ENCODE measurements at regions not wholly inside any gene's neighbourhood (a gene's known extent, or its start where the extent isn't known, plus 50 kb on each side); places are given as distances from the start of the nearest gene placed in this dataset.

DNA sequence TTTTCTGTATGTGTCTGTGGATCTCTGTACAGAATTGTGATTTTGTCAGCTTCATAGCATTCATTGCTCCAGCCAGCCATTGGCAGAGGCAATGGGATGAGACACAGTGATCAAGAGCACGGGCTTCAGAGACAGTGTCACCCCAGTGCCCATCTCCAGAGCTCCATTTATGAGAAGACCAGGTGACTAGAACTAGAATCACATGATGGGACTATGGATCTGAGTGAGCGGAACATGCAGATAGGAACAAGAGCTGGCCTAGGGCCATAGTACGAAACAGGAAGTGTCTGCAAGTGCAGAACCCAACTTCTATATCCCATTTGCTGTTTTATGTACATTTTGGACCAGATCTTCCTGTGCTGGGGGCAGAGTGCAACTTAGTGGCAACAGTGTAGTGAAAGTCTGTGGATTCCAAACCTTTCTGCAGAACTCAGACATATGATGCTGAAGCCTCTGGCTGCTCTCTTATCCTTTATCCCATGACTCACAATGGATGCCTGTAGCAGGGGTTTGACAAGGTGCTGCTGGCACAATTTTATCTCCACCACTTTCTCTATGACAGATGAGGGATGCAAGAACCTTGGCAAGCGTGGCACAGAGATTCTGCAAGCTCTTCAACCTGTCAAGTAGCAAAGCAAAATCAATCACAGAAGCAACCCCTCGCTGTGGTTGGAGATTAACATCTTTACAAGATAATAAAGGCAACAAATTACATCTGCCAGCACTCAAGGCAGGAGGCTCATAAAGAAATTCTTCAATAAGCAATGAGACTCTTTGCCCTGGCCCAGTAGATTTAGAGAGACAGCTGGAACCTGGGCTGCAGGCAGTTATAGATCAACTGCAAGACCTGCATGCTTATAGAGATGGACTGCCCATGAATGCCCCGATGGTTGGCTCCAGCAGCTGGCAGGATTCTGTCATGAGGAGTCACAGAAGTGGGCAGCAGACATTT, 681.3 kb downstream of the TNS3 start:
- Histone ChIP-seq H3K4me2 (ENCODE audit: insufficient read depth, low read length) (no peak overlapping the region), H3K79me2 (ENCODE audit: insufficient read depth, low read length) (no peaks in the 10 kb centered on the region), H3K9me3 (ENCODE audit: low read depth, low read length) (no peaks in the 10 kb centered on the region), H3K4me1 (ENCODE audit: insufficient read depth, low read length) (no peaks in the 10 kb centered on the region), H4K20me1 (ENCODE audit: insufficient read depth, low read length) (no peaks in the 10 kb centered on the region), H3K36me3 (ENCODE audit: insufficient read depth, low read length) (no peaks in the 10 kb centered on the region), H3K4me3 (ENCODE audit: insufficient read depth, low read length) (no peak overlapping the region), H2AFZ (ENCODE audit: low read length) (no peak overlapping the region), H3K27me3 (ENCODE audit: insufficient read depth, low read length) (no peaks in the 10 kb centered on the region), H3K27ac (ENCODE audit: low read depth, low read length) (no peak overlapping the region)
- TF ChIP-seq, protein P1, sequence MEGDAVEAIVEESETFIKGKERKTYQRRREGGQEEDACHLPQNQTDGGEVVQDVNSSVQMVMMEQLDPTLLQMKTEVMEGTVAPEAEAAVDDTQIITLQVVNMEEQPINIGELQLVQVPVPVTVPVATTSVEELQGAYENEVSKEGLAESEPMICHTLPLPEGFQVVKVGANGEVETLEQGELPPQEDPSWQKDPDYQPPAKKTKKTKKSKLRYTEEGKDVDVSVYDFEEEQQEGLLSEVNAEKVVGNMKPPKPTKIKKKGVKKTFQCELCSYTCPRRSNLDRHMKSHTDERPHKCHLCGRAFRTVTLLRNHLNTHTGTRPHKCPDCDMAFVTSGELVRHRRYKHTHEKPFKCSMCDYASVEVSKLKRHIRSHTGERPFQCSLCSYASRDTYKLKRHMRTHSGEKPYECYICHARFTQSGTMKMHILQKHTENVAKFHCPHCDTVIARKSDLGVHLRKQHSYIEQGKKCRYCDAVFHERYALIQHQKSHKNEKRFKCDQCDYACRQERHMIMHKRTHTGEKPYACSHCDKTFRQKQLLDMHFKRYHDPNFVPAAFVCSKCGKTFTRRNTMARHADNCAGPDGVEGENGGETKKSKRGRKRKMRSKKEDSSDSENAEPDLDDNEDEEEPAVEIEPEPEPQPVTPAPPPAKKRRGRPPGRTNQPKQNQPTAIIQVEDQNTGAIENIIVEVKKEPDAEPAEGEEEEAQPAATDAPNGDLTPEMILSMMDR (IDR thresholded peaks at IDR 0.05; ENCODE audit: extremely low read depth, low read depth, low read length) = no peak
- DNase-seq (ENCODE audit: insufficient read length, low spot score, missing footprints) = no peak

GRCh38 chr7:46897381-46897780, 684.5 kb downstream of the TNS3 start:
- H4K20me1 ChIP-seq (ENCODE audit: insufficient read depth, low read length) = no peaks in the 10 kb centered on the region
- H3K27me3 ChIP-seq (ENCODE audit: insufficient read depth, low read length) = no peaks in the 10 kb centered on the region
- no peak overlapping the region for H3K4me3 ChIP-seq (ENCODE audit: insufficient read depth, low read length)
- peak overlapping the region; percentile 59 for H2AFZ ChIP-seq (ENCODE audit: low read length)
- H3K79me2 ChIP-seq (ENCODE audit: insufficient read depth, low read length) = no peaks in the 10 kb centered on the region
- no peak for DNase-seq (ENCODE audit: insufficient read length, low spot score, missing footprints)
- H3K4me1 ChIP-seq (ENCODE audit: insufficient read depth, low read length) = no peaks in the 10 kb centered on the region
- no peaks in the 10 kb centered on the region for H3K36me3 ChIP-seq (ENCODE audit: insufficient read depth, low read length)
- H3K9me3 ChIP-seq (ENCODE audit: low read depth, low read length) = no peaks in the 10 kb centered on the region
- H3K4me2 ChIP-seq (ENCODE audit: insufficient read depth, low read length) = no peak overlapping the region
- H3K27ac ChIP-seq (ENCODE audit: low read depth, low read length) = no peak overlapping the region
- TF ChIP-seq, protein P1 (IDR thresholded peaks at IDR 0.05; ENCODE audit: extremely low read depth, low read depth, low read length) = no peak

DNA sequence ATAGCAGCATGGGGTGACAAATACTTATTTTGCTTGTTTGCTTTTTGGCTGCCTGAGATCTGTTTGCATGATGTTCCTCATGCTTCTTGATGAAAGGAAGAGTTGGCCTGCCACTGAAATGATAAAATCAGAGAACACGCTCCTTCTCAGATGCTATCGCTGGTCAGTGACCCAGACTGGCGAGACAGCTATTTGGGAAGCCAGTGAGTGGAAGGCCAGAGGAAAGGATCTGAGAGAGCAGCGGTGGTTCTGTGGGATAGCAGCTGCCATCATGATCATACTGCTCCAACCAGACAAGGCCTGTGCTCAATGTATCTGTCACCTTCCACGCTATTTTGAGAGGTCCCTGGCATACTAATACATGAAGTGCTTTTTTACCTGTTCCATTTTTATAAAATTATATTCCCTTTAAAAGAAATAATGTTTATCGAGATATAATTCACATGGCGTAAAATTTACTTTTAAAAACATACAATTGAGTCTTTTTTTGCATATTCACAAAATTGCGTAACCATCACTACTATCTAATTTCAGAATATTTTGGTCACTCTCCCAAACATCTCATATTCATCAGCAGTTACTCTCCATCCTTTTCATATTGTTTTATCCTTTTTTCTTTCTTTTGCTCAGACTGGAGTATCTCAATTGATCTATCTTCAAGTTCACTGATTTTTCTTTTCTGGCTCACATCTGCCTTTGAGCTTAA, 695.1 kb downstream of the TNS3 start:
- Histone ChIP-seq H3K4me3 (ENCODE audit: insufficient read depth, low read length) (no peak overlapping the region), H4K20me1 (ENCODE audit: insufficient read depth, low read length) (no peaks in the 10 kb centered on the region), H3K4me1 (ENCODE audit: insufficient read depth, low read length) (no peaks in the 10 kb centered on the region), H3K79me2 (ENCODE audit: insufficient read depth, low read length) (no peaks in the 10 kb centered on the region), H3K4me2 (ENCODE audit: insufficient read depth, low read length) (no peak overlapping the region), H3K9me3 (ENCODE audit: low read depth, low read length) (peaks cover 2% of the 10 kb centered on the region), H2AFZ (ENCODE audit: low read length) (peak overlapping the region; percentile 27), H3K27me3 (ENCODE audit: insufficient read depth, low read length) (no peaks in the 10 kb centered on the region), H3K27ac (ENCODE audit: low read depth, low read length) (no peak overlapping the region), H3K36me3 (ENCODE audit: insufficient read depth, low read length) (no peaks in the 10 kb centered on the region)
- TF ChIP-seq, protein P1 (IDR thresholded peaks at IDR 0.05; ENCODE audit: extremely low read depth, low read depth, low read length) = no peak
- no peak for DNase-seq (ENCODE audit: insufficient read length, low spot score, missing footprints)

DNA sequence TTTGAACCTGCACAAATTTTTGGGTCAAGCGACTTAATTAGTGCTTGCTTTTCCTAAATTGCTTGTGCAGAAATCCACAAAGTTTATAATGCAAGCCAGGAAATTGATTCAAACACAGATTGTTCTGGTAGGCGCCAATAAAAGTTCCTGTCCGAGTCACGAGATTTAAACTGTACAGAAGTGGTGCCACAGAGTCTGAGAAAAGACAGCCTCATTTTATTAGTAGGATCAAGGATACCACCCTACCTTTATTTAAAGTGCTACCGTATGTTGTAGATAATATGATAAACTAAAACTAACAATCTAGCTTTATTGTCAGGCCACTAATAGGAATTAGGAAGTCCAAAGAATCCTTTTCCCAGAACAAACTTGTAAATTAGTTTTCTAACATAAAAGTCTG, 696.7 kb downstream of the TNS3 start:
- Histone ChIP-seq H3K27ac (ENCODE audit: low read depth, low read length) (no peak overlapping the region), H3K4me3 (ENCODE audit: insufficient read depth, low read length) (no peak overlapping the region), H3K27me3 (ENCODE audit: insufficient read depth, low read length) (no peaks in the 10 kb centered on the region), H3K4me2 (ENCODE audit: insufficient read depth, low read length) (no peak overlapping the region), H3K9me3 (ENCODE audit: low read depth, low read length) (peaks cover 2% of the 10 kb centered on the region), H3K79me2 (ENCODE audit: insufficient read depth, low read length) (no peaks in the 10 kb centered on the region), H2AFZ (ENCODE audit: low read length) (no peak overlapping the region), H3K36me3 (ENCODE audit: insufficient read depth, low read length) (no peaks in the 10 kb centered on the region), H4K20me1 (ENCODE audit: insufficient read depth, low read length) (no peaks in the 10 kb centered on the region), H3K4me1 (ENCODE audit: insufficient read depth, low read length) (no peaks in the 10 kb centered on the region)
- no peak for DNase-seq (ENCODE audit: insufficient read length, low spot score, missing footprints)
- TF ChIP-seq, protein P1 (IDR thresholded peaks at IDR 0.05; ENCODE audit: extremely low read depth, low read depth, low read length) = no peak

Data from osteoblast (primary cell).